H1 (cell line): ENCODE measurements at regions not wholly inside any gene's neighbourhood (a gene's known extent, or its start where the extent isn't known, plus 50 kb on each side); places are given as distances from the start of the nearest gene placed in this dataset.
"Not testable (repeated sequence)": the region's sequence is repeated elsewhere in the genome, so short reads cannot be mapped to it uniquely, and the experiment has no call there.

Source experiments
- CTCF ChIA-PET: fragments of 300-600 bp; sonication (Branson Sonifier 250); formaldehyde crosslinking; loops from one replicate; lab custom pipeline; 2021; ENCODE audit not compliant: partially characterized antibody; lab: Charles Lee
- POLR2A ChIA-PET: fragments of 300-600 bp; sonication (Branson Sonifier 250); formaldehyde crosslinking; loops from one replicate; lab custom pipeline; 2021; ENCODE audit warnings: inconsistent platforms; ENCODE audit not compliant: partially characterized antibody; lab: Charles Lee
- DNase-seq, 2 experiments: peaks; one replicate each; pipeline versions ENCODE4 v3.0.0 to v3.0.0-alpha.2; 2010 to 2022; ENCODE audit warnings: low spot score in 2 of 2, low read depth in 1 of 2, mixed read lengths in 1 of 2
- FAIRE-seq: peaks from 2 replicates; lab custom pipeline; 2011; peaks lifted over from hg19 to GRCh38; lab: Jason Lieb, UNC
- H2AFZ ChIP-seq: 2 replicates; pipeline ENCODE4 v1.8.1; 2012; ENCODE audit warnings: low read length, inconsistent platforms
- H2AK5ac ChIP-seq: 2 replicates; pipeline ENCODE4 v1.6.1; 2013; ENCODE audit warnings: low read depth, low read length
- H2BK120ac ChIP-seq: replicated peaks from 2 replicates; pipeline ENCODE3; 2013; ENCODE audit warnings: low read depth, low read length, inconsistent platforms
- H2BK12ac ChIP-seq: 2 replicates; pipeline ENCODE4 v1.6.1; 2013; ENCODE audit warnings: low read depth, low read length
- H2BK15ac ChIP-seq: 2 replicates; pipeline ENCODE4 v1.6.1; 2013; ENCODE audit warnings: low read length
- H2BK20ac ChIP-seq: 2 replicates; pipeline ENCODE4 v1.6.1; 2013; ENCODE audit warnings: low read length
- H2BK5ac ChIP-seq: 2 replicates; pipeline ENCODE4 v1.6.1; 2013; ENCODE audit warnings: low read depth, low read length
- H3K14ac ChIP-seq: 2 replicates; pipeline ENCODE4 v1.6.1; 2013; ENCODE audit warnings: inconsistent platforms; ENCODE audit not compliant: insufficient read length
- H3K18ac ChIP-seq: 2 replicates; pipeline ENCODE4 v1.6.1; 2013; ENCODE audit warnings: low read length; ENCODE audit errors: extremely low read depth
- H3K23ac ChIP-seq: 2 replicates; pipeline ENCODE4 v1.6.1; 2013; ENCODE audit warnings: inconsistent platforms; ENCODE audit not compliant: insufficient read length
- H3K23me2 ChIP-seq: 2 replicates; pipeline ENCODE4 v1.6.1; 2013; ENCODE audit warnings: low read depth, low read length
- H3K27ac ChIP-seq: 2 replicates; pipeline ENCODE4 v1.6.1; 2011; ENCODE audit warnings: low read depth, low read length, inconsistent platforms
- H3K27me3 ChIP-seq, 4 experiments: replicated peaks in 1 of 4; 1 replicate in 1 of 4; 2 replicates in 3 of 4; pipeline versions ENCODE4 v1.6.1 to v1.8.1; 2011 to 2013; ENCODE audit warnings: low read length in 3 of 4, mild to moderate bottlenecking in 3 of 4, inconsistent platforms in 2 of 4, mixed read lengths in 2 of 4, moderate library complexity in 1 of 4; ENCODE audit not compliant: control insufficient read depth in 3 of 4, insufficient read depth in 3 of 4; ENCODE audit errors: extremely low read depth in 1 of 4
- H3K36me3 ChIP-seq, 4 experiments: 2 replicates each; pipeline versions ENCODE4 v1.6.1 to v1.8.1; 2011 to 2013; ENCODE audit warnings: mild to moderate bottlenecking in 4 of 4, low read length in 3 of 4, moderate library complexity in 2 of 4, control low read depth in 1 of 4, inconsistent platforms in 1 of 4; ENCODE audit not compliant: insufficient read depth in 4 of 4, control insufficient read depth in 2 of 4
- H3K4ac ChIP-seq: replicated peaks from 2 replicates; pipeline ENCODE3; 2013; ENCODE audit warnings: low read length, low read depth, mixed read lengths, inconsistent platforms; ENCODE audit not compliant: insufficient read length
- H3K4me1 ChIP-seq, 4 experiments: replicated peaks in 1 of 4; 1 replicate in 1 of 4; 2 replicates in 3 of 4; pipeline versions ENCODE4 v1.6.1 to v1.8.1; 2011 to 2013; ENCODE audit warnings: low read length in 3 of 4, inconsistent platforms in 2 of 4, mixed read lengths in 1 of 4; ENCODE audit not compliant: insufficient read depth in 4 of 4, control insufficient read depth in 3 of 4
- H3K4me2 ChIP-seq, 2 experiments: 2 replicates each; pipeline versions ENCODE4 v1.6.1 to v1.8.1; 2011 to 2013; ENCODE audit warnings: low read depth in 2 of 2, low read length in 2 of 2, control low read depth in 1 of 2, inconsistent platforms in 1 of 2, mild to moderate bottlenecking in 1 of 2; ENCODE audit not compliant: insufficient read depth in 1 of 2
- H3K4me3 ChIP-seq, 4 experiments: fragments of 200-600, 300-600 bp in 1 of 4; sonication (generic), shearing (Covaris generic), sonication (Bioruptor Twin) in 1 of 4; 2 replicates each; pipeline versions ENCODE4 v1.5.1 to v1.8.1; 2011 to 2016; ENCODE audit warnings: low read length in 4 of 4, low read depth in 3 of 4, control low read depth in 2 of 4, inconsistent platforms in 2 of 4, mild to moderate bottlenecking in 2 of 4, mixed read lengths in 1 of 4, moderate library complexity in 1 of 4; ENCODE audit not compliant: insufficient read depth in 2 of 4; ENCODE audit errors: extremely low read depth in 1 of 4
- H3K56ac ChIP-seq: replicated peaks from 2 replicates; pipeline ENCODE3; 2013; ENCODE audit warnings: low read depth, mild to moderate bottlenecking, mixed read lengths, low read length, inconsistent platforms; ENCODE audit not compliant: insufficient read length
- H3K79me1 ChIP-seq: 2 replicates; pipeline ENCODE4 v1.6.1; 2013; ENCODE audit warnings: low read depth, low read length, control low read depth
- H3K79me2 ChIP-seq, 2 experiments: 2 replicates each; pipeline versions ENCODE4 v1.6.1 to v1.8.1; 2012 to 2013; ENCODE audit warnings: low read length in 2 of 2, mild to moderate bottlenecking in 2 of 2, inconsistent platforms in 1 of 2; ENCODE audit not compliant: insufficient read depth in 2 of 2, control insufficient read depth in 1 of 2
- H3K9ac ChIP-seq, 4 experiments: replicated peaks in 1 of 4; 1 replicate in 1 of 4; 2 replicates in 3 of 4; pipeline versions ENCODE4 v1.6.1 to v1.8.1; 2011 to 2013; ENCODE audit warnings: low read depth in 3 of 4, low read length in 3 of 4, control low read depth in 2 of 4, mild to moderate bottlenecking in 2 of 4, moderate library complexity in 2 of 4, inconsistent platforms in 1 of 4; ENCODE audit errors: extremely low read depth in 1 of 4
- H3K9me3 ChIP-seq, 2 experiments: 2 replicates each; pipeline versions ENCODE4 v1.6.1 to v1.8.1; 2012 to 2013; ENCODE audit warnings: mild to moderate bottlenecking in 2 of 2, moderate library complexity in 2 of 2, control low read depth in 1 of 2, inconsistent platforms in 1 of 2, low read depth in 1 of 2, low read length in 1 of 2, mixed read lengths in 1 of 2; ENCODE audit not compliant: insufficient read depth in 2 of 2
- H4K20me1 ChIP-seq, 2 experiments: replicated peaks in 1 of 2; 2 replicates each; pipeline versions ENCODE3 to v1.8.1; 2011 to 2013; ENCODE audit warnings: inconsistent platforms in 2 of 2, low read length in 2 of 2, mild to moderate bottlenecking in 1 of 2; ENCODE audit not compliant: insufficient read depth in 2 of 2, control insufficient read depth in 1 of 2
- H4K5ac ChIP-seq: 2 replicates; pipeline ENCODE4 v1.6.1; 2013; ENCODE audit warnings: low read length, low read depth, mixed read lengths, inconsistent platforms; ENCODE audit not compliant: insufficient read length
- H4K8ac ChIP-seq: 2 replicates; pipeline ENCODE4 v1.8.0; 2013; ENCODE audit warnings: mild to moderate bottlenecking, moderate library complexity, low read length, inconsistent platforms; ENCODE audit not compliant: insufficient read depth; ENCODE audit errors: extremely low read depth
- H4K91ac ChIP-seq: replicated peaks from 2 replicates; pipeline ENCODE3; 2013; ENCODE audit warnings: low read length, mixed read lengths, inconsistent platforms; ENCODE audit not compliant: insufficient read length
- WGBS, 2 experiments: shearing (Covaris generic) in 1 of 2; methylation state at CpG; one replicate each; pipeline versions ENCODE4 v1.1.6 to v1.1.7; 2013 to 2015; ENCODE audit warnings: low lambda C conversion rate in 2 of 2, mixed read lengths in 2 of 2, inconsistent platforms in 1 of 2, low coverage in 1 of 2, missing lambda C conversion rate in 1 of 2; ENCODE audit not compliant: insufficient replicate concordance in 2 of 2, insufficient coverage in 1 of 2, insufficient read length in 1 of 2; ENCODE audit errors: extremely low coverage in 1 of 2, missing lambda C conversion rate in 1 of 2; 5-methylcytosine and 5-hydroxymethylcytosine counted together

GRCh38 chr12:58677833-58678232 is 242.5 kb downstream of the LRIG3 start:
- FAIRE-seq, H3K56ac ChIP-seq, H2BK12ac ChIP-seq, H2BK15ac ChIP-seq, H3K23ac ChIP-seq, H3K4me1 ChIP-seq, H3K79me1 ChIP-seq, H3K27ac ChIP-seq, H2BK120ac ChIP-seq, H4K20me1 ChIP-seq, CTCF ChIA-PET, H3K14ac ChIP-seq, H3K36me3 ChIP-seq, DNase-seq, H4K8ac ChIP-seq, H3K4ac ChIP-seq, H3K4me2 ChIP-seq, H4K91ac ChIP-seq, H4K5ac ChIP-seq, H3K4me3 ChIP-seq, H2BK5ac ChIP-seq, H3K27me3 ChIP-seq, H2AK5ac ChIP-seq, H2AFZ ChIP-seq, POLR2A ChIA-PET, H3K79me2 ChIP-seq, H3K23me2 ChIP-seq, H3K18ac ChIP-seq, H3K9me3 ChIP-seq, H2BK20ac ChIP-seq, H3K9ac ChIP-seq: not testable (repeated sequence)
- 91% methylated on average over 2 of the region's 3 CpGs; no CpG with 5 or more reads in 1 of the 2 experiments for WGBS, 2 experiments
